ENCODE measurements at regions not wholly inside any gene's neighbourhood (a gene's known extent, or its start where the extent isn't known, plus 50 kb on each side); places are given as distances from the start of the nearest gene placed in this dataset.

DNA sequence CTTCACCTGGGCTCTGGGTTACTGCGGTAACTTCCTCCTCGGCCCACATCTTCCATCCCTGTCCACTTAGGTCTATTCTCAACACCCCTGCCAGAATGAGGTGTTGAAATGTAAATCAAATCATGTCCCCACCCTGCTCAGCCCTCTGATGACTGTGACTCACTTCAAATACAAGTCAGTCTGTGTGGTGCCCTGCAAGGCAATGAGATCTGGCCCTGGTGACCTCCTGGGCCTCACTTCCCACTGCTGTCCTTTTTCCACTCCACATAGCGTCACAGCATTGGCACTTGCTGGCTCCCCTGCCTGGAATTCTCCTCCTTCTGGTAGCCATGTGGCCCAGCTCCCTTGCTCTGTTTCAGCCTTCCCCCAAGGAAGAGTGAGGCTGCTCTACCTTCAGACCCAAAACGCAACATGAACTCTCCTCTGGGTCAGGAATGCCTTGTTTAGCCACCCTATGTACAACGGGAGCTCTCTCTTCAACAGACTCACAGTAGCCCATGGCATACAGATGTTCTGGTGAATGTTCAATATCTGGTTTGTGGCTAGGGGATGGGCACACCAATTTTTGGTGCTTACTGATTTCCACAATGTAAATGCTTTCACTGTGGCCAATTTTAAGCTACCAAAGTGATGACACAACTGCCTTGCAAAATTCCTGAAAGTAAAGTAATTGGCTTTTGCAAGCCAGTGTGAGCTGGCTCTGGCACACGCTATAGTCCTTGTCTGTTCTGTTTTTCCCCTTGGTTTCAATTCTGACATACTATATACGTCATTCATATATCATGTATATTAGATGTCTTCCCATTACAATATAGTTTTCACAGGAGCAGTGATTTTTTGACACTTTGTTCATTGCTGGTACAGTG lies 550.3 kb upstream of the HS6ST1 start:
- H3K36me3 ChIP-seq (ENCODE audit: low read depth, missing control alignments), result no peaks in the 10 kb centered on the region
- H3K9me3 ChIP-seq, result no peaks in the 10 kb centered on the region
- H3K4me3 ChIP-seq, result no peak overlapping the region
- DNase-seq, result no peak
- no peaks in the 10 kb centered on the region for H3K4me1 ChIP-seq
- H3K27me3 ChIP-seq, result no peaks in the 10 kb centered on the region
- 92 to 99% methylated on average over 6 to 7 of the region's 7 CpGs for WGBS, 2 donors
- no peak for TF ChIP-seq CTCF (IDR thresholded peaks at IDR 0.05)
- no peak for TF ChIP-seq POLR2A (IDR thresholded peaks at IDR 0.05)
- intact Hi-C loops (cut with DNase I; ENCODE audit: low total_unique reads), result no loop called here
- H3K27ac ChIP-seq, result no peak overlapping the region

DNA sequence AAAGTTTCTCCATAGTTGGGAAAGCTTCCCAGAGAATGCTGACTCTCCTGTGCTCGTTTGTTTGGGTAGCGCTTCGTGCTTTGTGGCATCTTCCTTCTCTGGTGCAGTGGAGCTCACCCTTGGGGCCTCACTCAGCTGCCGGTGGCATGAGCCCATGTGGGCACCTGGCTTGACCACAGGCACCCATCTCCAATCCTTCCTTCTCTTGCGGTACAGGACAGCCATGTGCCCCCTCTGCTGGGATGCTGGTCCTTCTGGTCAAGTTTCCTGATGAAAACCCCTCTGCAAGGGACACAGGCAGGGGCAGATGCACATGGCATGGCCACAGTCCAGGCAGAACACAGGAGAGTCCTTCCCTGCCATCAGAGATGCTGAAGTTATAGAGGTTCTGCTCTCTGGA lies 555.9 kb upstream of the HS6ST1 start:
- Histone ChIP-seq H3K4me3 (no peak overlapping the region), H3K27ac (no peak overlapping the region), H3K4me1 (no peaks in the 10 kb centered on the region), H3K9me3 (no peaks in the 10 kb centered on the region), H3K27me3 (no peaks in the 10 kb centered on the region), H3K36me3 (ENCODE audit: low read depth, missing control alignments) (no peaks in the 10 kb centered on the region)
- whole genome bisulfite sequencing, 2 donors, result 87 to 98% methylated on average over 3 to 5 of the region's 5 CpGs
- intact Hi-C loops (cut with DNase I; ENCODE audit: low total_unique reads), result no loop called here
- no peak for TF ChIP-seq POLR2A (IDR thresholded peaks at IDR 0.05)
- no peak for TF ChIP-seq CTCF (IDR thresholded peaks at IDR 0.05)
- no peak for DNase-seq

DNA sequence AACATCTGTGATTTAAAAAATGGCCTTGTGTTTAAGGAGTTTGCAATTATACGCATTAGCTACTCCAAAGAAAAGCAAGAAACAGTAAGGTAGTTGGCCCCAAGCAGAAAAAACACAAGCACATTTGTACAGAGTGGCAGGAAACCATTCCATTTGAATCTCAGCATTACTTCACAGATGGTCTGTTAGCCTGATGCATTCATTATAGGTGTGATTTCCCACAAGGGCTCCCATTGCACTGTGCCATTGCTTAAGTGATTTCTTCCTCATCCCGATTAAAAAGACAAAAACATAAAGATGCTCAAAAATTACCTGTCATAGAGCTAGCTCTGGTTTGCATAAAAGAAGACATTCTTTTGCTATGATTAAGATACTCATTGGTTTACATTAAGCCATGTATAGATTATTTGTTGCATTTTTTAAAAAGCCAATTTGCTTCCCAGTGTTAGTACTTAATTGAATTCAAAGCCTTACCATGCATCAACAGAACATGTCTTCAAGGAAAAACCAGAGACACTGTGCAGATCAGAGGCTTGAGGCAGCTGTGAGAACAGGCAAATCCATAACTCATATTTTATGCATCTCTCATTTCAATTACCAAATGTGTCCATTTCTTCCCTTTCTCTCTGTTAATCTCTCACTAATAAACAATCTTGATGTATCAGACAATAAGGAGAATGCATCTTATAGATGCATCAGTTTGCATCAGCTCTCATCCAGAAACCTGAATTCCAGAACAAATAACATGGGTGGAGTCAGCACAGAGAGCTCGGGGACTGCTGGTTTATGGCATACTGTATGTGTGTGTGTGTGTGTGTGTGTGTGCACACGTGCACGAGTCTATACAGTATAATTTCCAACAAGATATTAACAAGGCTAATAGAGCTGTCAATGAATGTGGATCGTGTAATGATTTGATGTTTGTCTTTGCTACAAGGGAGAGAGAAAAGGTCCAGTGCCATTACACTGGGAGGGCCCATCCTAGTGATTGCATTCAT lies 558.6 kb upstream of the HS6ST1 start:
- 81% methylated on average over 6 of the region's 6 CpGs for WGBS, 2 donors
- Histone ChIP-seq H3K4me3 (no peak overlapping the region), H3K27me3 (no peaks in the 10 kb centered on the region), H3K36me3 (ENCODE audit: low read depth, missing control alignments) (no peaks in the 10 kb centered on the region), H3K4me1 (no peaks in the 10 kb centered on the region), H3K9me3 (no peaks in the 10 kb centered on the region), H3K27ac (no peak overlapping the region)
- TF ChIP-seq POLR2A (IDR thresholded peaks at IDR 0.05) (no peak), CTCF (IDR thresholded peaks at IDR 0.05) (no peak)
- no peak for DNase-seq
- intact Hi-C loops (cut with DNase I; ENCODE audit: low total_unique reads), result no loop called here

DNA sequence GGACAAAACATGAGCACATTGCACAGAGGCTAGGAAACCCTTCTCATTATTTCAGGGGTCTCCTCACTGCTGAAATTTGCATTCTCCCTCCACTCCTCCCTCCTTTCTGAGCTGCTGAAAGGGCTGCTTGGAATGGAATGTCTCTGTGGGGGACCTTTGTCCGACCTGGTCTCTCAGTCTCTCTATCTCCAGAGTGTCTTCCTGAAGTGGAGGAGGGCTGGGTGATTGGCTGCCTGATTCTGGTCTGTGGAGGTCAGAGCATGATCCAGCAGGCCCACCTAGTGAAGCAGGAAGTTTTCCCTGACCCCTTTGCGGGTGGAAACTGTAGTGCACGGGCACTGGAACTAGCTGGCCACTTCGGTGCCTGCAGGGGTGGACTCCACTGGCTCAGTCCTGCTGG lies 560.5 kb upstream of the HS6ST1 start:
- no peaks in the 10 kb centered on the region for H3K27me3 ChIP-seq
- H3K4me3 ChIP-seq, result no peak overlapping the region
- intact Hi-C loops (cut with DNase I; ENCODE audit: low total_unique reads), result no loop called here
- no peak for DNase-seq
- no peak overlapping the region for H3K27ac ChIP-seq
- H3K4me1 ChIP-seq, result no peaks in the 10 kb centered on the region
- H3K9me3 ChIP-seq, result no peaks in the 10 kb centered on the region
- WGBS, 2 donors, result 74% methylated on average over 4 of the region's 4 CpGs; no CpG with 5 or more reads in 1 of the 2 donors
- H3K36me3 ChIP-seq (ENCODE audit: low read depth, missing control alignments), result no peaks in the 10 kb centered on the region
- TF ChIP-seq CTCF (IDR thresholded peaks at IDR 0.05) (no peak), POLR2A (IDR thresholded peaks at IDR 0.05) (no peak)

Data from testis (tissue), 2 donors.